ENCODE measurements at regions not wholly inside any gene's neighbourhood (a gene's known extent, or its start where the extent isn't known, plus 50 kb on each side); places are given as distances from the start of the nearest gene placed in this dataset.

GRCh38 chr2:49465157-49465831, 311.0 kb upstream of the FSHR start:
- TF ChIP-seq, protein P1, sequence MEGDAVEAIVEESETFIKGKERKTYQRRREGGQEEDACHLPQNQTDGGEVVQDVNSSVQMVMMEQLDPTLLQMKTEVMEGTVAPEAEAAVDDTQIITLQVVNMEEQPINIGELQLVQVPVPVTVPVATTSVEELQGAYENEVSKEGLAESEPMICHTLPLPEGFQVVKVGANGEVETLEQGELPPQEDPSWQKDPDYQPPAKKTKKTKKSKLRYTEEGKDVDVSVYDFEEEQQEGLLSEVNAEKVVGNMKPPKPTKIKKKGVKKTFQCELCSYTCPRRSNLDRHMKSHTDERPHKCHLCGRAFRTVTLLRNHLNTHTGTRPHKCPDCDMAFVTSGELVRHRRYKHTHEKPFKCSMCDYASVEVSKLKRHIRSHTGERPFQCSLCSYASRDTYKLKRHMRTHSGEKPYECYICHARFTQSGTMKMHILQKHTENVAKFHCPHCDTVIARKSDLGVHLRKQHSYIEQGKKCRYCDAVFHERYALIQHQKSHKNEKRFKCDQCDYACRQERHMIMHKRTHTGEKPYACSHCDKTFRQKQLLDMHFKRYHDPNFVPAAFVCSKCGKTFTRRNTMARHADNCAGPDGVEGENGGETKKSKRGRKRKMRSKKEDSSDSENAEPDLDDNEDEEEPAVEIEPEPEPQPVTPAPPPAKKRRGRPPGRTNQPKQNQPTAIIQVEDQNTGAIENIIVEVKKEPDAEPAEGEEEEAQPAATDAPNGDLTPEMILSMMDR (IDR thresholded peaks at IDR 0.05) = no peak
- TF ChIP-seq POLR2A (IDR thresholded peaks at IDR 0.05; ENCODE audit: low read depth) (no peak), EP300 (IDR thresholded peaks at IDR 0.05) (no peak), POLR2AphosphoS5 (IDR thresholded peaks at IDR 0.05) (no peak)

All from esophagus muscularis mucosa (tissue), 4 donors.